Heart right ventricle (tissue), 16 donors: ENCODE measurements at regions not wholly inside any gene's neighbourhood (a gene's known extent, or its start where the extent isn't known, plus 50 kb on each side); places are given as distances from the start of the nearest gene placed in this dataset.

Source experiments
- ATAC-seq, 8 donors: fragments of 200-7000 bp; cut with Tn5 transposase; one replicate each; pipeline ENCODE4 v1.9.1; 2020; ENCODE audit warnings: mild to moderate bottlenecking in 8 of 8, moderate library complexity in 8 of 8, moderate number of reproducible peaks in 1 of 8
- DNase-seq, 2 donors: peaks; one replicate each; pipeline ENCODE4 v3.0.0-alpha.2; 2020
- H3K27ac ChIP-seq, 10 donors: fragments of 200-600 bp; sonication (generic) in 2 of 10; one replicate each; pipeline versions ENCODE4 v1.5.0 to v1.8.0; 2020 to 2022; ENCODE audit warnings: mild to moderate bottlenecking in 3 of 10
- H3K27me3 ChIP-seq, 7 donors: fragments of 200-600 bp; one replicate each; pipeline ENCODE4 v1.8.0; 2021 to 2022; ENCODE audit warnings: mild to moderate bottlenecking in 2 of 7
- H3K36me3 ChIP-seq, 9 donors: fragments of 200-600 bp; sonication (generic) in 1 of 9; one replicate each; pipeline versions ENCODE4 v1.5.0 to v1.8.0; 2020 to 2022; ENCODE audit warnings: mild to moderate bottlenecking in 2 of 9
- H3K4me1 ChIP-seq, 9 donors: fragments of 200-600 bp; sonication (generic) in 1 of 9; one replicate each; pipeline versions ENCODE4 v1.5.0 to v1.8.0; 2020 to 2022; ENCODE audit warnings: mild to moderate bottlenecking in 4 of 9
- H3K4me3 ChIP-seq, 10 donors: fragments of 200-600 bp; sonication (generic) in 2 of 10; one replicate each; pipeline versions ENCODE4 v1.5.0 to v1.8.0; 2020 to 2022; ENCODE audit warnings: mild to moderate bottlenecking in 7 of 10, moderate library complexity in 2 of 10
- H3K9me3 ChIP-seq, 11 donors: fragments of 200-600 bp in 10 of 11; sonication (generic) in 2 of 11; one replicate each; pipeline versions ENCODE4 v1.5.0 to v1.8.0; 2013 to 2022; ENCODE audit warnings: mild to moderate bottlenecking in 2 of 11, control low read depth in 1 of 11, moderate library complexity in 1 of 11
- WGBS, 2 donors: extraction: QIAGEN DNeasy Blood & Tissue Kit; methylation state at CpG; one replicate each; pipeline ENCODE4 v1.1.7; 2013; ENCODE audit warnings: inconsistent platforms in 1 of 2; 5-methylcytosine and 5-hydroxymethylcytosine counted together
- intact Hi-C, 10 donors: fragments of 100-400 bp; cut with DNase I; formaldehyde crosslinking; loops; one replicate each; pipeline versions ENCODE4 v1.11.1 to v1.14.2; 2022
- TF ChIP-seq, protein P1 (sequence below), 9 donors: fragments of 200-600 bp; sonication (generic) in 2 of 9; IDR thresholded peaks; one replicate each; pipeline versions ENCODE4 v1.5.0 to v1.8.0; 2021 to 2022; ENCODE audit warnings: antibody characterized with exemption in 9 of 9, mild to moderate bottlenecking in 5 of 9, moderate library complexity in 1 of 9
- donor health status: Arrhythmogenic right ventricular cardiomyopathy.
- donor health status: ischemic (EF 13 %, LVEDD 7.1; RV severe dilation, severe dysfunction).
- donor health status: healthy with polysubstance abuse.
- donor health status: DM: no; HTN: yes; CAD: no.
- donor health status: DM: no; HTN: no; CAD: no.
- donor health status: ischemic (EF 25% LVEDD 6.9; RV normal size, moderate dysfunction).
- donor health status: ischemic (EF 25% LVEDD 5.7; RV mildly dilated, moderate dysfunction).
- donor health status: healthy.
- donor health status: DM: yes; HTN: yes; CAD: no.
- donor health status: Ischemic cardiomyopathy.
- donor health status: ischemic (EF 35%, LVEDD 5.7; RV mildly dilated, moderate dysfunction).
- donor health status: nonischemic (EF 11% LVEDD 7.7; RV severe dilation, severe dysfunction).
- donor health status: DM: yes; HTN: yes; CAD: no.
- donor health status: PGD.
- donor health status: ischemic (EF 29% LVEDD 5.4; RV normal size, mild dysfunction).
- donor health status: nonischemic (EF 23%, LVEDD 6.1; RV moderate dilation, normal function).

- intact Hi-C loops, result no loop called here
- Histone ChIP-seq H3K36me3 (no peaks in the 10 kb centered on the region), H3K27me3 (no peaks in the 10 kb centered on the region), H3K9me3 (no peaks in the 10 kb centered on the region), H3K4me1 (peaks cover 0 to 14% (median 0%) of the 10 kb centered on the region in 9 donors), H3K27ac (no peak overlapping the region), H3K4me3 (no peak overlapping the region)
- ATAC-seq (no peak), DNase-seq (no peak)
- 91 to 95% methylated on average over 1 of the region's 1 CpG for WGBS, 2 donors
- TF ChIP-seq, protein P1, sequence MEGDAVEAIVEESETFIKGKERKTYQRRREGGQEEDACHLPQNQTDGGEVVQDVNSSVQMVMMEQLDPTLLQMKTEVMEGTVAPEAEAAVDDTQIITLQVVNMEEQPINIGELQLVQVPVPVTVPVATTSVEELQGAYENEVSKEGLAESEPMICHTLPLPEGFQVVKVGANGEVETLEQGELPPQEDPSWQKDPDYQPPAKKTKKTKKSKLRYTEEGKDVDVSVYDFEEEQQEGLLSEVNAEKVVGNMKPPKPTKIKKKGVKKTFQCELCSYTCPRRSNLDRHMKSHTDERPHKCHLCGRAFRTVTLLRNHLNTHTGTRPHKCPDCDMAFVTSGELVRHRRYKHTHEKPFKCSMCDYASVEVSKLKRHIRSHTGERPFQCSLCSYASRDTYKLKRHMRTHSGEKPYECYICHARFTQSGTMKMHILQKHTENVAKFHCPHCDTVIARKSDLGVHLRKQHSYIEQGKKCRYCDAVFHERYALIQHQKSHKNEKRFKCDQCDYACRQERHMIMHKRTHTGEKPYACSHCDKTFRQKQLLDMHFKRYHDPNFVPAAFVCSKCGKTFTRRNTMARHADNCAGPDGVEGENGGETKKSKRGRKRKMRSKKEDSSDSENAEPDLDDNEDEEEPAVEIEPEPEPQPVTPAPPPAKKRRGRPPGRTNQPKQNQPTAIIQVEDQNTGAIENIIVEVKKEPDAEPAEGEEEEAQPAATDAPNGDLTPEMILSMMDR (IDR thresholded peaks at IDR 0.05), result no peak
Measured at GRCh38 chr6:155996151-155996550, 540.5 kb upstream of the NOX3 start.

- DNase-seq (no peak), ATAC-seq (no peak)
- no peaks in the 10 kb centered on the region for H3K9me3 ChIP-seq
- intact Hi-C loops, result no loop called here
- TF ChIP-seq, protein P1 (IDR thresholded peaks at IDR 0.05), result no peak
- no peak overlapping the region for H3K4me3 ChIP-seq
- no peaks in the 10 kb centered on the region for H3K36me3 ChIP-seq
- H3K27ac ChIP-seq, result no peak overlapping the region
- H3K4me1 ChIP-seq, result peaks cover 0 to 14% (median 0%) of the 10 kb centered on the region in 9 donors
- 91 to 93% methylated on average over 4 of the region's 4 CpGs for WGBS, 2 donors
- no peaks in the 10 kb centered on the region for H3K27me3 ChIP-seq
Measured at GRCh38 chr6:155995281-155995680, 539.6 kb upstream of the NOX3 start.

DNA sequence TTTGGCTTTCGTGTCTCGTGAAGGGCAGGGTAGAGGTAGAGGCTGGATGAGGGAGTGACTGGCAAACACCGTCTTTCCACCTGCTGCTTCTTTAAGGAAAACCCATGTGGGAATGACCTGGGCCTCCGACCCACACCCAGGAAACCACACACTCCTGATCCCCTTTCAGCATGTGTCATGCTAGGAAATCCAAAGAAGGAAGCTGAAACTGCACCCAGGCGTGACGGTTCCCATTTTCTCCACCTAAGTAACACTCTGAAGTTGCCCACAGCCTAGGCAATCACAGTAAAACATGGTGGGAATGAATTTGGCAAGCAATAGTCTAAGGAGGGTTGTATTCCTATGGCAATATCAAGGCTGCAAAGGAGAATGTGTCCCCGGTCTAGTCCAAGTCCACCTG, 538.4 kb upstream of the NOX3 start:
- Histone ChIP-seq H3K4me3 (no peak overlapping the region), H3K4me1 (peaks cover 0 to 14% (median 0%) of the 10 kb centered on the region in 9 donors), H3K27me3 (no peaks in the 10 kb centered on the region), H3K27ac (no peak overlapping the region), H3K36me3 (no peaks in the 10 kb centered on the region), H3K9me3 (no peaks in the 10 kb centered on the region)
- intact Hi-C loops, result no loop called here
- DNase-seq (no peak), ATAC-seq (no peak)
- WGBS, 2 donors, result 84 to 92% methylated on average over 7 of the region's 7 CpGs
- TF ChIP-seq, protein P1 (IDR thresholded peaks at IDR 0.05), result no peak

DNA sequence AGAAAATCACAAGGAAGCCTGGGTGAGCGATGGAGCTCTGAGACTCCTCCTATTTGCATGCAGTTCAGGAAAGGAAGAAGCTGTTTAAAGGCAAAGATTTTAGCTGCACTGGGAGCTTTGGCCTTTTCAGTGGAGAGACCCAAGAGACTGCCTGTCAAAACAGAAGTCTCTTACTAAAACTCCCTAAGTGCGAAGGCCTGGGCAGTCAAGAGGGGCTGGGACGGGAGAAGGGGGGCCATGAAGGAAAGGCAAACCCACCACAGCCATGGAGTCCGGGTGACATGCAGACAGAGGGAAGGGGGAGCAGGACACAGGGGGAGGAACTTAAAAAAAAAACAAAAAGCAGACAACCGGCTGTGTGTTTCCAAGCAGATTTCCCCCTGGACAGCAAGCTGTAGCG, 537.6 kb upstream of the NOX3 start:
- no peaks in the 10 kb centered on the region for H3K27me3 ChIP-seq
- no peak overlapping the region for H3K4me3 ChIP-seq
- intact Hi-C loops, result no loop called here
- TF ChIP-seq, protein P1 (IDR thresholded peaks at IDR 0.05), result no peak
- H3K4me1 ChIP-seq, result peaks cover 0 to 14% (median 0%) of the 10 kb centered on the region in 9 donors
- no peak for DNase-seq
- WGBS, 2 donors, result 53 to 56% methylated on average over 6 of the region's 6 CpGs
- H3K36me3 ChIP-seq, result no peaks in the 10 kb centered on the region
- no peaks in the 10 kb centered on the region for H3K9me3 ChIP-seq
- H3K27ac ChIP-seq, result peak overlapping the region in 1 of 10 donors; percentile 21
- peak in 6 of 8 donors; percentile 19 to 64 (median 42) for ATAC-seq
